Neural progenitor cell (in vitro differentiated cells): ENCODE measurements at regions not wholly inside any gene's neighbourhood (a gene's known extent, or its start where the extent isn't known, plus 50 kb on each side); places are given as distances from the start of the nearest gene placed in this dataset.

ENCODE experiments used
- CTCF ChIP-seq: fragments of 200-600 bp; sonication (generic); IDR thresholded peaks from 2 replicates; pipeline ENCODE4 v1.5.1; 2017; ENCODE audit warnings: antibody characterized with exemption, mild to moderate bottlenecking
- EZH2 ChIP-seq: fragments of 200-600 bp; sonication (generic); IDR thresholded peaks from 2 replicates; pipeline ENCODE4 v1.6.1; 2017; ENCODE audit warnings: antibody characterized with exemption, mild to moderate bottlenecking, moderate library complexity
- EZH2phosphoT487 ChIP-seq: fragments of 200-600 bp; sonication (generic); IDR thresholded peaks from 2 replicates; pipeline ENCODE4 v1.6.1; 2017; ENCODE audit warnings: antibody characterized with exemption

DNA sequence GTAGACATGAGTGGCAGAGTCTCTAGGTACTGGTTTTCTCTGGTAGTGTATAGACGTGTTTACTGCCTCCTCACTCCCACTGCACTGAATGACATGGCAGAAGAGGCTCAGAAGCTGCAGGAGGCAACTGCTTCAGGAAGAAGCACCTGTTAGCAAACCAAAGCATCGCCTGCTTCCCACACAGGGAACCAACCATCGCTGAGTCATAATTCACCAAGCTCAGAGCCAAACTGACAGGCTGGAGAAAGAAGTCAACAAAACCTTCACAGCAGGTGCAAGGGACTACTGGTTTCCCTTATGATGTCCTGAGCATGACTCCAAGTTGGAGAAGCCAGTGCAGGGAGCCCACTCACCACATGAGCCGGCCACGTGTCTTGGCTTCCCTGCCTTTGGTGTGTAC is 69.8 kb downstream of the KCTD12 start:
- no peak for TF ChIP-seq EZH2
- no peak for TF ChIP-seq CTCF
- TF ChIP-seq EZH2phosphoT487: no peak
